ENCODE measurements at regions not wholly inside any gene's neighbourhood (a gene's known extent, or its start where the extent isn't known, plus 50 kb on each side); places are given as distances from the start of the nearest gene placed in this dataset.
"Not testable (repeated sequence)": the region's sequence is repeated elsewhere in the genome, so short reads cannot be mapped to it uniquely, and the experiment has no call there.

DNA sequence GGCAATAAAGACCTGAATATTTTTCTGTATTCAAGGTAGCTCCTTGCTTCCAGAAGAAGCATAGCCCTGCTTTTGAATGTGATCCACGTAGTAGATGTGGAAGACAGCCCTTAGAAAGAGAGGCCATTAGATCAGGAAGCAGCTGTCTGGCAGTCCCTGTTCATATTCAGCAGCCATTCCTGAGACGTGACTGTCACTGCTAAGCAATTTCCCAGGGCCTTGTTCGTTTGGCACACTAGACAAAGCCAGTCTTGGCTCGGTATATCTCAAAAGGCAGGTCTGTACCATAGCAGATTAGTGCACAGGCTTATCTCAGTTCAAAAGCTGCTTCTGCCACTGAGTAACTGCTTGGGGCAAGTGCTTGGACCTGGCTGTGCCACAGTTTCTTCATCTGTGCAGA, 287.8 kb upstream of the MCTP2 start:
- DNase-seq (ENCODE audit: low spot score) = no peak

DNA sequence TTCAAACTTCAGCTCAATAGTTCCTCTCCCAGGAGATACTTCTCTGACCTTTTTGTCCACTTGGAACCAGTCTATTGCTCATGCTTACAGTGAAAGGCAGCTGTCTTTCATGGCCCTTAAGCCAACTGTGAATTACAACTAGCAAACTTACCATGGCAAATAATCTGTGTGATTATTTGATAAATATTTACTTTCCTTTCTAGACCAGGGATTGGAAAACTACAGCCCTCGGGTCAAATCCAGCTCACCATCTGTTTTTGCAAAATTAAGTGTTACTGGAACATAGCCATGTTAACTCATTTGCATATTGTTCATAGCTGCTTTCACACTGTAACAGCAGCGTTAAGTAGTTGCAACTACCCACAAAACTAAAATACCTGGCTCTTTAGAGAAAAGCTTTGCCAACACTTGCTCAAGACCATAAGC, 289.1 kb upstream of the MCTP2 start:
- no peak for DNase-seq (ENCODE audit: low spot score)

GRCh38 chr15:93941697-93942096, 289.7 kb upstream of the MCTP2 start:
- no peak for DNase-seq (ENCODE audit: low spot score)

DNA sequence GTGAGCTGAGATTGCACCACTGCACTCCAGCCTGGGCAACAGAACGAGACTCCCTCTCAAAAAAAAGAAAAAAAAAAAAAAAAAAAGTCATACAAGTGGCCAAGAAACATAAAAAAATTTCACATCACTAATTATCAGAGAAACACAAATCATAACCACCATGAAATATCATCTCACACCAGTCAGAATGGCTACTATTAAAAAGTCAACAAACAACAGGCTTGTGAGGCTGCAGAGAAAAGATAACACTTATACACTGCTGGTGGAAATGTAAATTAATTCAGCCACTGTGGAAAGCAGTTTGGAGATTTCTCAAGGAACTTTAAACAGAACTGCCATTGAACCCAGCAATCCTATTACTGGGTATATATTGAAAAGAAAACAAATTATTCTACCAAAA, 291.1 kb upstream of the MCTP2 start:
- DNase-seq (ENCODE audit: low spot score) = no peak

DNA sequence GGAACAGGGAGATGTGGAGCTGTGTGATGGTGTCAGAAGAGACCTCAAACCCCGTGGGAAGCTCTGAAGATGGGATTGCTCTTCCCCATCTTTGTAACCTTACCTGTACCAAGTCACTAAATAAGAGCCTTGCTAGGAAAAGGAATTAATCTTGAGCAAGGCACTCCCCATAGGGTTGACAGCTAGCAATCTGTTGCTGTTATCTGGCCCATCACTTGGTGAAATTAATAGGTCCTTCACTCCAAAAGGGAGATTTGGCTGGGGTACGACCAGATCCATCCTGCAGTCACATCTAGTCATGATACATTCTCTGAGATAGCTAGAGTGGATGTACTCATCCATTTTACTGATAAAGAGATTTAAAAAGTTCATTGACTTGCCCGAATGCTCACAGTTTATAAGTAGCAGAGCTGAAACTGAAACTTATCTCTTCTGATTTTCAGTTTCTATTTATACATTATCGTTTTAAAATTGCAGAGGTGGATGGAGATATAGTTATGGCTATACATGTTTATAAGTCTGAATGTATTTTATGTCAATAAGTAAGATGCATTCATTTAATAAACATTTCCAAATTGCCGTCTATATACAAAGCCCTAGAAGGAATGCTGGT, 299.1 kb upstream of the MCTP2 start:
- DNase-seq (ENCODE audit: low spot score) = no peak

DNA sequence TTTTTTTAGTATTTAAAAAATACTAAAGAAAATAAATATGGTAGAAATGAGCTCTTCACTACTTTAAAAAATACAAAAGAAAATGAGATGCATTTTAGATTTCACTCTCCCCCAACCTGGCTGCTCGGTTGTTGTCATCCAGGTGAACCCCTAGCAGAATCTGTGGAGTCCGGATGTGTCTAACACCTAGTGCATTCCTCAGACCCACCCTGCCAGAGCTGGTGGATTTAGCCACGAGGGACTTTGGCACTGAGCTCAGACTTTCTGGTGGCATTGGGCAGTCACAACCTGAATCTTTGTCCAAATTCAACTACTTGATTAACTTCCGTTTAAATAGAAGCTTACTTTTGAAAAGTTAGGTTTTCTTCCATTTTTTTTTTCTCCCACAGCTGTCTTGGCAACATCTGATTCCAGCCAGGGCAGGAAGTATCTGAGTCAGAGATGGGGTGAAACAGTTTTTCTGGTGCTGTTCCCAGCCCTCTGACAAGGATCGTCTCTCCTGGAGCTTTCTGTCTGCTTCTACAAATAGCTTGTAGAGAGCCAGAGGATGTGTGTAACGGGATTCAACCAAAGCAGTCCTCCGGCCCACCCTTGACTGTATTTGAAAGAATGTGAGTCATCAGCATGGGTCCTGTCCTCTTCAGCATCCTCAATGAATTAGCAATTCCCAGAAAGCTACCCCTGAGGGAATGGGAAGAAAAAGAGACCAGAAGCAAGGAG, 301.8 kb upstream of the MCTP2 start:
- peak; percentile 7 for DNase-seq (ENCODE audit: low spot score)

GRCh38 chr15:93920204-93920603, 311.2 kb upstream of the MCTP2 start:
- DNase-seq (ENCODE audit: low spot score) = no peak

- not testable (repeated sequence) for DNase-seq (ENCODE audit: low spot score)
Measured at GRCh38 chr15:93918801-93919200, 312.6 kb upstream of the MCTP2 start.

GRCh38 chr15:93917181-93917580, 314.2 kb upstream of the MCTP2 start:
- DNase-seq (ENCODE audit: low spot score) = no peak

- DNase-seq (ENCODE audit: low spot score) = no peak
Measured at GRCh38 chr15:93913871-93914270, 317.5 kb upstream of the MCTP2 start.

GRCh38 chr15:93913310-93913709, 318.1 kb upstream of the MCTP2 start:
- DNase-seq (ENCODE audit: low spot score) = no peak

DNA sequence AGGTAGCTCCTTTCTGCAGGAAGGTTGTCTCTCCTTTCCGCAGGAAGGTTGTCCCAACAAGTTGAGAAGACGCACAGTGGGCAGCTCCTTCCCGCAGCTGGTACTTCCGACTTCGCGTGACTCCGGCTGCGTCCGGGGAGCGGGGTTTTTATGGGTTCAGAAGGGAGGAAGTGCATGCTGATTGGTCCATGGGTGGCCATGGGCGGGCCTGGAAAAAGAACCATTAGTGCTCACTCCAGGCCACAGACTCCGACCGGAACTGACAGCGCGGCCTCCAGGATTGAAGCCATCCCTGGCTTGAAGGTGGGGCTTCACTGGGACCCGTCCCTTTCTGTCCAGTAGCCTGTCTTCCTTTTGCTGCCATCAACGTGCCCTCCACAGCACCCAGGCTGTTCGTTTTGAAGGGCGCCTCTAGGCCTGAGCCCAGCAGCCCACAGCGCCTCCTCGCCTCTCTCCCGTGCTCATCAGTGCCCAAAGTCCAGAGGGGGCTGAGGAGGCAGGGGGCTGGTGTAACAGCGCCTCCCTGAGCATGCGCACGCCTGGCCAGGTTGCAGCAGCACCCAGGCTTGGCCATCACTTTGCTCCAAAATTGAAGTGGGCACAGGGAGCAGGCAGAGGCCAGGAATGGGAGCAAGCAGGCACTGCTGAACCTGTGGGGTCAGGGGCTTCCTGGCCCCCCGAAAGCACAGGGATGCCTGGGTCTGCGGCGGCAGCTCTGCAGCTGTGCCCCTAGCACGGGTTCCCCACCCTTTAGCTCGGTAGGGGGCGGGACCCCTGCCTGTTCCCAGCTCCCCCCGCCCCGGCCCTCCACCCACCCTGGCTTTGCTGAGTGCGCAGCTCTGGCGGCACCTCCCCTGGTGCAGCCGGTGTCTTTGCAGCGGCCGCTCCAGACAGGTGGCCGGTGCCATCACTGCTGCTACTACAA, 330.6 kb upstream of the MCTP2 start:
- DNase-seq (ENCODE audit: low spot score) = no peak

DNA sequence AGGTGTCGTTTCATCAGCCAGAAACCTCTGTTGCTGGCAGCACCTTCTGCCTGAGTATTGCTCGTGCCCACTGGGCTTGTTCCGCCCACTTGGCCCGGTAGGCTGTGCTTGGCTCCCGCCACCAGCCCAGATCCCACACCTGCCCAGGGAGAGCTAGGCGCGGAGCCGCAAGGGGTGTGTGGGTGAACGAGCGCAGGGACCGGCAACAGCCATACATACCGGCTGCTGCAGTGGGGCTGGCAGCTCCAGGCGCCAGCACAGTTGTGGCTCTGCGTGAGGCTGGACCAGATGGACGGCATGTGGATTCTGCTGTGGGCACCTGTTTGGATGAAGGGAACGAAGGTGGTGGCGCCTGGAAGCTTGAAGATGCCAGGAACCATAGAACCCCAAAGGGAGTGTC, 331.5 kb upstream of the MCTP2 start:
- no peak for DNase-seq (ENCODE audit: low spot score)

- DNase-seq (ENCODE audit: low spot score) = no peak
Measured at GRCh38 chr15:93897377-93897776, 334.0 kb upstream of the MCTP2 start.

- DNase-seq (ENCODE audit: low spot score) = no peak
Measured at GRCh38 chr15:93895976-93896770, 335.2 kb upstream of the MCTP2 start.

DNA sequence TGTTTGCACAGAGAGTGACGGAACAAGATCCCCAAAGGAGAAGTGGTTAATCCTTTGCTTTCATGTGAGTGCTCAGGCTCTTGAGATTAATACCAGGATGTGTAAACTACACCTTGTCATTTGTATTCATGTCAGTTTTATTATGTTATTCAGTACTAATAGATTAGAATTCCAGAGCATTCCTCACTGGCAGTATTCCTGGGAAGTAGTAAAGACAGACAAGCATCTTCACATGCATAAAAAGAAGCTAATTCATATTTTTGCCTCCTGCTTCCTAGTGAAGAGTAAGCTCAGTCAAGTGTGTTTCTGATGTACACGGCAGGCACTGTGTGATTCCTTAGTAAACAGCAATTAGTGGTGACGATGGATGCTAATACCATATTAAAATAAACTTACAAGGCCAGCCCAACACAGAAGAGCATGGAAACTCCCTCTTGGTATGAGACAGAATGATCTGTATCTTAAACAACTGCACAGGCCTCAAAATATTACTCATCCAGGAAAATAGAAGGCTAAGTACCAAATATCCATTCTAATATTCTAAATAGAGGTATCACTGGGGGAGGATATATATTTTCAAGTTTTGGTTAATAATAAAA, 336.8 kb upstream of the MCTP2 start:
- DNase-seq (ENCODE audit: low spot score) = no peak

DNA sequence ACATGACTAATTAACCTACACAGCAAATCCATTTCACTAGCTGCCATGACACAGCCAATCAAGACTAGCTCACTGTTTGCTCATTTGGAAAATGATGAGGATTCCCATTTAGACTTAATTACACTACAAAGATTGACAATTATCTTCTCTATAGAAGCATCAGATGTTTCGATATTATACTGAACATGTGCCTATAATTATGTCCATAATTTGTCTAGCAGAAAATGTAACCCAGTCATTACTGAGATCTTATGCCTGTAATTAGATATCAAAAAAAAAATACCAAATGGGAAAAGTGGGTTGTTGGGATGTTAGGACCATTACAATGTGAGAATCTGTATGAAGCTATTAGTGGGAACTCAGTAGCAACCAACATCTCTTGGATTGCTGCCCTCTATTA, 344.2 kb upstream of the MCTP2 start:
- DNase-seq (ENCODE audit: low spot score) = no peak

DNA sequence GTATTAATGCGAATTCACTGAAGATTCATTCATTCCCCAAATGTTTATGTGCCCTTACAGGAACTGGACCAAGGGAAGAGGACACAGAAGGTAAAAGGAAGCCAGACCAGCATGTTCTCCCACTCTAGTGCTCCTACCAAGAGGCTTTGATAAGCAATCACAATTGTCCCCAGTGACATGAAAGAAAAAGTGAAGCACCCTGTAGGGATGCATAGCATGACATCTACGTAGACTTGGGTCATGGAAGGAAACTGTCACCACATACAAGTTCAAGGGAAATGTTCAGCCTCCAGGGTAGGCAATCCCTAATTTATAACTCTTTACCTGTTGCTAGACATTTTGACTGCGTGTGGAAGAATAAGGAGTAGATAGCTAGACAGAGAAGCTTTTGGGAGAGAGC, 348.6 kb upstream of the MCTP2 start:
- no peak for DNase-seq (ENCODE audit: low spot score)

GRCh38 chr15:93882141-93882540, 349.2 kb upstream of the MCTP2 start:
- DNase-seq (ENCODE audit: low spot score) = no peak

GRCh38 chr15:93881310-93881709, 350.1 kb upstream of the MCTP2 start:
- no peak for DNase-seq (ENCODE audit: low spot score)

DNA sequence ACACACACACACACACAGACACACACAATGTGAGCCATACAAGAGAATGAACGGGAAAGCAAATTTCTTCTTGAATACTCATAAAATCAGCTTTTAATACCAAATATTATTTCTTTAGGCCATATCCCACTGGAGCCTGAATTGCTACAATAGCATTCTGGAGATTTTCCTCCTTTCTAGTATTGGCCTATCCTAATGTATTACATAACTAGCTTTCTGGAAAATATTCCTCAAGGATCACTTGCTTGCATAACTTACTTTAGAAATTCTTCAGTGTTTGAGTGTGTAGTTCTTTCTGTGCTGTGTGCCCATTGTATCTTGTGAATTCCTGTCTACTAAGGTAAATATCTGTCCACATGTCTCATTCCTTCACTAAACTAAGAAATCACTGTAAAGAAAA, 351.0 kb upstream of the MCTP2 start:
- no peak for DNase-seq (ENCODE audit: low spot score)

DNA sequence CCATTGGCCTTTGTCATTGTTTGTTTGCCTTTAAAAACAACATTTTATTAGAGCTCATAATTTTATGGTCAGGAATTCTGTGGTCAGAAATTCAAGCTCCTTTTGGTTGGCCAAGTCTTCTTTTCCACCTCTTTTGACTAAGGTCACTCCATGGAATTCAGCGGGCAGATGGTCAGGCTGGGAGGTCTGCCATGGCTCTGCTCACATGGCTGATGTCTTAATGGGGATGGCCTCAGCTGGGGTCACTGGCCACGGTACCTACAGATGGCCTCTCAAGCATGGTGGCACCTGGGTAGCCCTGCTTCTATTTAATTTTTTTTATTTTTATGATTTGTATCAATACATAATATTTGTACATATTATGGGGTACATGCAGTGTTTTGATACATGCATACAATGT, 360.8 kb upstream of the MCTP2 start:
- no peak for DNase-seq (ENCODE audit: low spot score)

All from AG08396 (cell line).